Thyroid gland (tissue), 4 donors: ENCODE measurements at regions not wholly inside any gene's neighbourhood (a gene's known extent, or its start where the extent isn't known, plus 50 kb on each side); places are given as distances from the start of the nearest gene placed in this dataset.

ENCODE experiments used
- POLR2A ChIP-seq, 2 donors: fragments of 450-650 bp; IDR thresholded peaks; one replicate each; pipeline ENCODE4 v1.6.1; 2017; ENCODE audit warnings: antibody characterized with exemption in 2 of 2, mild to moderate bottlenecking in 2 of 2, moderate library complexity in 1 of 2
- TF ChIP-seq, protein P1 (sequence below), 6 experiments: fragments of 200-600 bp in 3 of 6; fragments of 450-650 bp in 3 of 6; sonication (generic) in 3 of 6; IDR thresholded peaks; one replicate each; pipeline ENCODE4 v1.5.1; 2016 to 2019; ENCODE audit warnings: antibody characterized with exemption in 6 of 6, mild to moderate bottlenecking in 2 of 6, inconsistent platforms in 1 of 6, moderate library complexity in 1 of 6

DNA sequence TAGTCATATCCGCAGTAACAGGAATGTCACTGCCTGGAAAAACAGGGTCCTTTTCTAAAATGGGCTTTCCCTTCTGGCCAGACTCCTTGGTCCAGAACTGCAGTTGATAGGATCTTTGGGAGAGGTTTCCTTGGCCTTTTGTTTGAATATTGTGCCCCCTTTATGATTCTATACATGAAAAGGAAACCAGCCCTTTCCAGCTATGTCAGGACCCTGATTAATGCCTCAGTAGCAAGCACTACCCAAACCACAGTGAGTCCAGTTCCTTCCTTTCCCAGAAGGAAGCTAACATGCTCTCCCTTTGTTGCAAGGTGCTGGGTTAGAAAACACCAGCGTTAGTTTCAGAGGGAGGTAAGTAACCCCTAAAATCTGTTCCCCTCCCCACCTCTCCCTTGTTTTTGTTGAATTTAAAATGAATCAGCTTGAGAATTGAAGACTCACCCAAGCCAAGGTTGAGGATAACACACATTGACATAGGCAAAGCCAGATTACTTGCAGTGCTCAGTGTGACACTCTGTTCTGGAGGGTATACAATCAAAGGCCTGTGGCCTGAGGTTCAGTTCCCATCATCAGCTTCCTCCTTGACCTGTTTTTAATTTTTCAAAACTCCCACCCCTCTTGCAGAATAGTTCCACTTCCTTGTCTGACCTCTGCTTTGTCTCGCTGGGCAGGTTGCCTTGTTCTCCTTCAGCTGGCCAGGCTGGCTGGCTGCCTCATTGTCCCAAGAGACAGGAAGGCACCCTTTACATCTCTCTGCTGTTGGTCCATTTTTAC lies 51.2 kb downstream of the PABIR2 start:
- TF ChIP-seq, protein P1, sequence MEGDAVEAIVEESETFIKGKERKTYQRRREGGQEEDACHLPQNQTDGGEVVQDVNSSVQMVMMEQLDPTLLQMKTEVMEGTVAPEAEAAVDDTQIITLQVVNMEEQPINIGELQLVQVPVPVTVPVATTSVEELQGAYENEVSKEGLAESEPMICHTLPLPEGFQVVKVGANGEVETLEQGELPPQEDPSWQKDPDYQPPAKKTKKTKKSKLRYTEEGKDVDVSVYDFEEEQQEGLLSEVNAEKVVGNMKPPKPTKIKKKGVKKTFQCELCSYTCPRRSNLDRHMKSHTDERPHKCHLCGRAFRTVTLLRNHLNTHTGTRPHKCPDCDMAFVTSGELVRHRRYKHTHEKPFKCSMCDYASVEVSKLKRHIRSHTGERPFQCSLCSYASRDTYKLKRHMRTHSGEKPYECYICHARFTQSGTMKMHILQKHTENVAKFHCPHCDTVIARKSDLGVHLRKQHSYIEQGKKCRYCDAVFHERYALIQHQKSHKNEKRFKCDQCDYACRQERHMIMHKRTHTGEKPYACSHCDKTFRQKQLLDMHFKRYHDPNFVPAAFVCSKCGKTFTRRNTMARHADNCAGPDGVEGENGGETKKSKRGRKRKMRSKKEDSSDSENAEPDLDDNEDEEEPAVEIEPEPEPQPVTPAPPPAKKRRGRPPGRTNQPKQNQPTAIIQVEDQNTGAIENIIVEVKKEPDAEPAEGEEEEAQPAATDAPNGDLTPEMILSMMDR (IDR thresholded peaks at IDR 0.05): no peak
- TF ChIP-seq POLR2A (IDR thresholded peaks at IDR 0.05): no peak
